GM19452 (cell line): ENCODE measurements at regions not wholly inside any gene's neighbourhood (a gene's known extent, or its start where the extent isn't known, plus 50 kb on each side); places are given as distances from the start of the nearest gene placed in this dataset.

Experiments used
- ATAC-seq: cut with Tn5 transposase; IDR thresholded peaks from one replicate; pipeline ENCODE4 v1.9.1; 2021; ENCODE audit not compliant: unreplicated experiment

- no peak for ATAC-seq
Measured at GRCh38 chr10:88125766-88126165, 262.3 kb downstream of the PTEN start.

- ATAC-seq: no peak
Measured at GRCh38 chr10:88126699-88127098, 263.3 kb downstream of the PTEN start.

GRCh38 chr10:88127269-88127668, 263.8 kb downstream of the PTEN start:
- no peak for ATAC-seq

GRCh38 chr10:88127766-88128165, 264.3 kb downstream of the PTEN start:
- ATAC-seq: no peak

- ATAC-seq: no peak
Measured at GRCh38 chr10:88129013-88129412, 265.6 kb downstream of the PTEN start.

- no peak for ATAC-seq
Measured at GRCh38 chr10:88130912-88131311, 267.5 kb downstream of the PTEN start.

GRCh38 chr10:88131511-88132139, 268.2 kb downstream of the PTEN start:
- no peak for ATAC-seq

- no peak for ATAC-seq
Measured at GRCh38 chr10:88136712-88137111, 273.3 kb downstream of the PTEN start.

- ATAC-seq: peak; percentile 87
Measured at GRCh38 chr10:88138319-88138848, 275.0 kb downstream of the PTEN start.

- ATAC-seq: no peak
Measured at GRCh38 chr10:88147000-88147798, 283.8 kb downstream of the PTEN start.

- ATAC-seq: no peak
Measured at GRCh38 chr10:88149906-88150305, 286.5 kb downstream of the PTEN start.

- ATAC-seq: no peak
Measured at GRCh38 chr10:88150339-88150738, 286.9 kb downstream of the PTEN start.

GRCh38 chr10:88152728-88153133, 289.3 kb downstream of the PTEN start:
- peak; percentile 92 for ATAC-seq

GRCh38 chr10:88154596-88155250, 291.3 kb downstream of the PTEN start:
- ATAC-seq: no peak

GRCh38 chr10:88156341-88156740, 292.9 kb downstream of the PTEN start:
- ATAC-seq: no peak

GRCh38 chr10:88157981-88158465, 294.6 kb downstream of the PTEN start:
- no peak for ATAC-seq

- ATAC-seq: no peak
Measured at GRCh38 chr10:88158526-88159122, 295.2 kb downstream of the PTEN start.

GRCh38 chr10:88159127-88159829, 295.9 kb downstream of the PTEN start:
- no peak for ATAC-seq

- ATAC-seq: no peak
Measured at GRCh38 chr10:88161070-88161469, 297.6 kb downstream of the PTEN start.

GRCh38 chr10:88161756-88162155, 298.3 kb downstream of the PTEN start:
- ATAC-seq: no peak

- ATAC-seq: no peak
Measured at GRCh38 chr10:88162852-88163251, 299.4 kb downstream of the PTEN start.
